Keratinocyte (primary cell): ENCODE measurements at regions not wholly inside any gene's neighbourhood (a gene's known extent, or its start where the extent isn't known, plus 50 kb on each side); places are given as distances from the start of the nearest gene placed in this dataset.

Experiments used
- DNase-seq: peaks from one replicate; pipeline ENCODE4 v3.0.0-alpha.2; 2011; ENCODE audit warnings: low read depth, missing footprints, low spot score
- FAIRE-seq: peaks from 2 replicates; lab custom pipeline; 2011; peaks lifted over from hg19 to GRCh38; lab: Jason Lieb, UNC
- H2AFZ ChIP-seq: 2 replicates; pipeline ENCODE4 v1.6.0; 2012; ENCODE audit warnings: low read length, control low read depth, inconsistent platforms; ENCODE audit not compliant: control insufficient read depth
- H3K27ac ChIP-seq: 2 replicates; pipeline ENCODE4 v1.5.1; 2011; ENCODE audit warnings: low read length; ENCODE audit not compliant: control insufficient read depth, insufficient read depth
- H3K27me3 ChIP-seq: 3 replicates; pipeline ENCODE4 v1.6.0; 2011; ENCODE audit warnings: low read length; ENCODE audit not compliant: control insufficient read depth, insufficient read depth; ENCODE audit errors: extremely low read depth
- H3K36me3 ChIP-seq, 2 experiments: 2 replicates in 1 of 2; 3 replicates in 1 of 2; pipeline ENCODE4 v1.5.1; 2011; ENCODE audit warnings: low read length in 2 of 2, mild to moderate bottlenecking in 1 of 2; ENCODE audit not compliant: control insufficient read depth in 2 of 2, insufficient read depth in 2 of 2; ENCODE audit errors: extremely low read depth in 1 of 2
- H3K4me1 ChIP-seq: 3 replicates; pipeline ENCODE4 v1.5.1; 2011; ENCODE audit warnings: low read length; ENCODE audit not compliant: control insufficient read depth, insufficient read depth; ENCODE audit errors: extremely low read depth
- H3K4me2 ChIP-seq: 3 replicates; pipeline ENCODE4 v1.6.0; 2011; ENCODE audit warnings: low read depth, low read length; ENCODE audit not compliant: control insufficient read depth, insufficient read depth; ENCODE audit errors: extremely low read depth
- H3K4me3 ChIP-seq, 3 experiments: fragments of 200-600 bp in 1 of 3; sonication (generic) in 1 of 3; 2 replicates in 2 of 3; 3 replicates in 1 of 3; pipeline ENCODE4 v1.5.1; 2011 to 2016; ENCODE audit warnings: low read length in 3 of 3, mild to moderate bottlenecking in 3 of 3, control low read depth in 2 of 3, inconsistent platforms in 1 of 3, low read depth in 1 of 3, mixed read lengths in 1 of 3, mixed run types in 1 of 3, moderate library complexity in 1 of 3; ENCODE audit not compliant: control insufficient read depth in 2 of 3, insufficient read depth in 2 of 3; ENCODE audit errors: extremely low read depth in 1 of 3
- H3K79me2 ChIP-seq: 2 replicates; pipeline ENCODE4 v1.6.0; 2012; ENCODE audit warnings: low read length; ENCODE audit not compliant: control insufficient read depth, insufficient read depth
- H3K9ac ChIP-seq: 3 replicates; pipeline ENCODE4 v1.6.0; 2011; ENCODE audit warnings: low read length; ENCODE audit not compliant: control insufficient read depth, insufficient read depth; ENCODE audit errors: extremely low read depth
- H3K9me1 ChIP-seq: 3 replicates; pipeline ENCODE4 v1.6.0; 2011; ENCODE audit warnings: low read length; ENCODE audit not compliant: control insufficient read depth, insufficient read depth; ENCODE audit errors: extremely low read depth
- H3K9me3 ChIP-seq: 2 replicates; pipeline ENCODE4 v1.5.1; 2012; ENCODE audit warnings: low read depth, low read length; ENCODE audit not compliant: control insufficient read depth
- H4K20me1 ChIP-seq: 3 replicates; pipeline ENCODE4 v1.6.0; 2011; ENCODE audit warnings: low read length; ENCODE audit not compliant: control insufficient read depth, insufficient read depth; ENCODE audit errors: extremely low read depth
- CTCF ChIP-seq, 3 experiments: IDR thresholded peaks in 1 of 3; conservative IDR thresholded peaks in 1 of 3; optimal IDR thresholded peaks in 1 of 3; 2 replicates in 2 of 3; 3 replicates in 1 of 3; pipeline versions ENCODE3 to v1.5.1; 2011; ENCODE audit warnings: low read length in 3 of 3, mild to moderate bottlenecking in 3 of 3, moderate library complexity in 2 of 3, control low read depth in 1 of 3, inconsistent platforms in 1 of 3; ENCODE audit not compliant: insufficient read depth in 2 of 3; ENCODE audit errors: extremely low read depth in 1 of 3
- EZH2 ChIP-seq: IDR thresholded peaks from one replicate; pipeline ENCODE4 v1.6.1; 2012; ENCODE audit warnings: inconsistent platforms, mild to moderate bottlenecking, low read length, moderate library complexity
- dilution Hi-C: fragments of 300-500 bp; cut with MboI; formaldehyde crosslinking; loops from one replicate; pipeline ENCODE4 v1.7.0; 2020; ENCODE audit warnings: low sequenced_read_pairs; ENCODE audit not compliant: extremely low pct_ligation_motif_present

GRCh38 chr18:76142611-76143010 is 352.4 kb downstream of the ZNF516 start:
- dilution Hi-C loops: no loop called here
- Histone ChIP-seq H3K9ac (no peak overlapping the region), H3K4me1 (no peaks in the 10 kb centered on the region), H3K9me3 (no peaks in the 10 kb centered on the region), H3K79me2 (no peaks in the 10 kb centered on the region), H2AFZ (no peak overlapping the region), H3K36me3 (no peaks in the 10 kb centered on the region), H3K27ac (no peak overlapping the region), H4K20me1 (no peaks in the 10 kb centered on the region), H3K9me1 (no peaks in the 10 kb centered on the region), H3K4me2 (no peak overlapping the region), H3K27me3 (no peaks in the 10 kb centered on the region), H3K4me3 (no peak overlapping the region)
- FAIRE-seq (no peak), DNase-seq (no peak)
- TF ChIP-seq EZH2 (no peak), CTCF (optimal IDR thresholded peaks at IDR 0.05 in 1 of 3, IDR thresholded peaks at IDR 0.05 in 1 of 3, conservative IDR thresholded peaks at IDR 0.05 in 1 of 3; ENCODE audit: extremely low read depth in 1 of 3, insufficient read depth in 2 of 3, low read length in 3 of 3) (no peak)

GRCh38 chr18:76139844-76140243 is 355.2 kb downstream of the ZNF516 start:
- DNase-seq (no peak), FAIRE-seq (no peak)
- TF ChIP-seq EZH2: no peak
- TF ChIP-seq CTCF (optimal IDR thresholded peaks at IDR 0.05 in 1 of 3, IDR thresholded peaks at IDR 0.05 in 1 of 3, conservative IDR thresholded peaks at IDR 0.05 in 1 of 3; ENCODE audit: extremely low read depth in 1 of 3, insufficient read depth in 2 of 3, low read length in 3 of 3): no peak
- Histone ChIP-seq H3K79me2 (no peaks in the 10 kb centered on the region), H3K4me2 (no peak overlapping the region), H3K4me1 (no peaks in the 10 kb centered on the region), H3K9me1 (no peaks in the 10 kb centered on the region), H4K20me1 (no peaks in the 10 kb centered on the region), H3K36me3 (no peaks in the 10 kb centered on the region), H3K27me3 (no peaks in the 10 kb centered on the region), H3K4me3 (no peak overlapping the region), H3K9me3 (no peaks in the 10 kb centered on the region), H3K27ac (no peak overlapping the region), H2AFZ (no peak overlapping the region), H3K9ac (no peak overlapping the region)
- dilution Hi-C loops: no loop called here
